DMS 273 (cell line): ENCODE measurements at regions not wholly inside any gene's neighbourhood (a gene's known extent, or its start where the extent isn't known, plus 50 kb on each side); places are given as distances from the start of the nearest gene placed in this dataset.
A peak's percentile ranks its signal among the peaks of the same experiment; 100 is the strongest.

Experiments
- DNase-seq: peaks from one replicate; lab custom pipeline; 2025; ENCODE audit not compliant: unreplicated experiment; lab: John Stamatoyannopoulos, UW

- DNase-seq, result no peak
These were observed 176.9 kb upstream of the FMN2 start for GRCh38 chr1:239914751-239915231.

GRCh38 chr1:239918634-239919033, 173.0 kb upstream of the FMN2 start:
- no peak for DNase-seq

- no peak for DNase-seq
These were observed 171.5 kb upstream of the FMN2 start for GRCh38 chr1:239920214-239920613.

GRCh38 chr1:239922778-239923522, 168.7 kb upstream of the FMN2 start:
- no peak for DNase-seq

GRCh38 chr1:239924741-239925350, 166.8 kb upstream of the FMN2 start:
- DNase-seq, result no peak

- no peak for DNase-seq
These were observed 165.5 kb upstream of the FMN2 start for GRCh38 chr1:239926184-239926583.

- no peak for DNase-seq
These were observed 162.4 kb upstream of the FMN2 start for GRCh38 chr1:239929317-239929716.

GRCh38 chr1:239930686-239931262, 160.9 kb upstream of the FMN2 start:
- no peak for DNase-seq

GRCh38 chr1:239931341-239931740, 160.3 kb upstream of the FMN2 start:
- DNase-seq, result no peak

GRCh38 chr1:239939602-239940001, 152.1 kb upstream of the FMN2 start:
- no peak for DNase-seq

- DNase-seq, result no peak
These were observed 147.9 kb upstream of the FMN2 start for GRCh38 chr1:239943761-239944160.

GRCh38 chr1:239944666-239945065, 147.0 kb upstream of the FMN2 start:
- no peak for DNase-seq

- no peak for DNase-seq
These were observed 143.9 kb upstream of the FMN2 start for GRCh38 chr1:239947801-239948200.

- DNase-seq, result peak; percentile 84
These were observed 140.1 kb upstream of the FMN2 start for GRCh38 chr1:239951511-239952140.

GRCh38 chr1:239952348-239953308, 139.1 kb upstream of the FMN2 start:
- DNase-seq, result peak; percentile 29

GRCh38 chr1:239954836-239955235, 136.8 kb upstream of the FMN2 start:
- DNase-seq, result no peak

- no peak for DNase-seq
These were observed 136.3 kb upstream of the FMN2 start for GRCh38 chr1:239955431-239955830.

GRCh38 chr1:239956263-239956662, 135.4 kb upstream of the FMN2 start:
- no peak for DNase-seq

- DNase-seq, result no peak
These were observed 133.6 kb upstream of the FMN2 start for GRCh38 chr1:239958063-239958462.

GRCh38 chr1:239960366-239960765, 131.3 kb upstream of the FMN2 start:
- no peak for DNase-seq

- DNase-seq, result no peak
These were observed 127.8 kb upstream of the FMN2 start for GRCh38 chr1:239963856-239964255.
